ENCODE measurements at regions not wholly inside any gene's neighbourhood (a gene's known extent, or its start where the extent isn't known, plus 50 kb on each side); places are given as distances from the start of the nearest gene placed in this dataset.

GRCh38 chr7:68122801-68123200, 1126.2 kb downstream of the TYW1 start:
- TF ChIP-seq CTCF (conservative IDR thresholded peaks at IDR 0.05; ENCODE audit: low read depth, low read length) (no peak), USF2 (IDR thresholded peaks at IDR 0.05; ENCODE audit: low read depth, low read length) (no peak), RAD21 (IDR thresholded peaks at IDR 0.05; ENCODE audit: low read length) (no peak), POLR2A (IDR thresholded peaks at IDR 0.05; ENCODE audit: low read depth, low read length) (no peak), FOS (IDR thresholded peaks at IDR 0.05; ENCODE audit: low read depth, low read length) (no peak), RCOR1 (IDR thresholded peaks at IDR 0.05; ENCODE audit: insufficient replicate concordance, low read length) (no peak), RFX5 (IDR thresholded peaks at IDR 0.05; ENCODE audit: low read depth, low read length) (no peak)

Data from IMR-90 (cell line).